ENCODE measurements at regions not wholly inside any gene's neighbourhood (a gene's known extent, or its start where the extent isn't known, plus 50 kb on each side); places are given as distances from the start of the nearest gene placed in this dataset.

DNA sequence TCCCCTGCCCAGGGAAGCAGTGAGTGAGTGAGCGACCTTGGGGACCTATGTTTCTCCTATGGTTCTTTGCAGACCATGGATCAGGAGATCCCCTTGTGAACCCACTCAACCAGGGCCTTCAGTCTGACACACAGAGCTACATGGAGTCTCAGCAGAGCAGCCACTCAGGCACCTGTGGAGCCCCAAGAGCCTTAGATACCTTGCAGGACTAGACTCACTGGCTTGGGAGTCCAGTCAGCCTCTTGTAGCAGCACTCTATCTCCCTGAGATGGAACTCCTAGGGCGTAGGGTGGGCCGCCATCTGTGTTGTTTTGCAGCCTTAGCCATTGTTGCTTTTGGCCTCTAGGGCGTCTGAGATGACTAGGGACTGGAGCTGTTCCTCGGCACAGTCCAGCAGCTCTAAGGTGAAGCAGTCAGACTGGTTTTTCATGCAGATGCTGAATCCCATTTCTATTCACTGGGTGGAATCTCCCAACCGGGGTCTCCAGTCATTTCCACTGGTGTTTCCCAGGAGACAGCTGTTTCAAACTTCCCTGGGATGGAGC is 284.6 kb upstream of the RPS23 start:
- Histone ChIP-seq H3K4me2 (ENCODE audit: insufficient read depth in 1 of 2, low read depth in 2 of 2, low read length in 2 of 2) (no peak overlapping the region), H4K91ac (replicated peaks; ENCODE audit: insufficient read length, low read length) (no peak overlapping the region), H2BK20ac (ENCODE audit: low read length) (no peak overlapping the region), H3K4me3 (ENCODE audit: extremely low read depth in 1 of 4, insufficient read depth in 2 of 4, low read depth in 3 of 4, low read length in 4 of 4) (no peak overlapping the region), H4K20me1 (replicated peaks in 1 of 2; ENCODE audit: control insufficient read depth in 1 of 2, insufficient read depth in 2 of 2, low read length in 2 of 2) (no peaks in the 10 kb centered on the region), H3K79me1 (ENCODE audit: low read depth, low read length) (no peaks in the 10 kb centered on the region), H4K5ac (ENCODE audit: insufficient read length, low read depth, low read length) (no peak overlapping the region), H3K18ac (ENCODE audit: extremely low read depth, low read length) (no peak overlapping the region), H2AK5ac (ENCODE audit: low read depth, low read length) (no peak overlapping the region), H4K8ac (ENCODE audit: extremely low read depth, insufficient read depth, low read length) (no peak overlapping the region), H3K36me3 (ENCODE audit: control insufficient read depth in 2 of 4, insufficient read depth in 4 of 4, low read length in 3 of 4) (no peaks in the 10 kb centered on the region), H3K14ac (ENCODE audit: insufficient read length) (no peak overlapping the region), H3K56ac (replicated peaks; ENCODE audit: insufficient read length, low read depth, low read length) (no peak overlapping the region), H2BK12ac (ENCODE audit: low read depth, low read length) (no peak overlapping the region), H3K9me3 (ENCODE audit: insufficient read depth in 2 of 2, low read depth in 1 of 2, low read length in 1 of 2) (no peaks in the 10 kb centered on the region), H2BK5ac (ENCODE audit: low read depth, low read length) (no peak overlapping the region), H3K9ac (replicated peaks in 1 of 4; ENCODE audit: extremely low read depth in 1 of 4, low read depth in 3 of 4, low read length in 3 of 4) (no peak overlapping the region; a peak in 1 of 7 replicates), H2BK120ac (replicated peaks; ENCODE audit: low read depth, low read length) (no peak overlapping the region), H3K4ac (replicated peaks; ENCODE audit: insufficient read length, low read depth, low read length) (no peak overlapping the region), H3K79me2 (ENCODE audit: control insufficient read depth in 1 of 2, insufficient read depth in 2 of 2, low read length in 2 of 2) (no peaks in the 10 kb centered on the region), H3K27ac (ENCODE audit: low read depth, low read length) (no peak overlapping the region), H3K23ac (ENCODE audit: insufficient read length) (no peak overlapping the region), H2BK15ac (ENCODE audit: low read length) (no peak overlapping the region), H3K23me2 (ENCODE audit: low read depth, low read length) (no peaks in the 10 kb centered on the region), H2AFZ (ENCODE audit: low read length) (no peak overlapping the region), H3K27me3 (replicated peaks in 1 of 4; ENCODE audit: control insufficient read depth in 3 of 4, extremely low read depth in 1 of 4, insufficient read depth in 3 of 4, low read length in 3 of 4) (no peaks in the 10 kb centered on the region), H3K4me1 (replicated peaks in 1 of 4; ENCODE audit: control insufficient read depth in 3 of 4, insufficient read depth in 4 of 4, low read length in 3 of 4) (no peaks in the 10 kb centered on the region)
- FAIRE-seq (no peak), DNase-seq (ENCODE audit: low read depth in 1 of 2, low spot score in 2 of 2) (no peak)
- TF ChIP-seq TAF7 (optimal IDR thresholded peaks at IDR 0.05; ENCODE audit: borderline replicate concordance, low read depth, low read length): no peak
- TF ChIP-seq SIRT6 (IDR thresholded peaks at IDR 0.05; ENCODE audit: low read length): no peak
- TF ChIP-seq RAD21 (IDR thresholded peaks at IDR 0.05 in 1 of 2, conservative IDR thresholded peaks at IDR 0.05 in 1 of 2; ENCODE audit: low read depth in 2 of 2, low read length in 2 of 2): no peak
- TF ChIP-seq EZH2 (IDR thresholded peaks at IDR 0.05; ENCODE audit: low read depth, low read length, severe bottlenecking): no peak
- whole genome bisulfite sequencing, 2 experiments (ENCODE audit: extremely low coverage in 1 of 2, insufficient coverage in 1 of 2, insufficient read length in 1 of 2, insufficient replicate concordance in 2 of 2, low coverage in 1 of 2, low lambda C conversion rate in 2 of 2, missing lambda C conversion rate in 1 of 2): 86% methylated on average over 6 of the region's 6 CpGs; no CpG with 5 or more reads in 1 of the 2 experiments
- POLR2A ChIA-PET (ENCODE audit: partially characterized antibody): no interaction called here
- CTCF ChIA-PET (ENCODE audit: partially characterized antibody): interaction anchor here (0.6 kb wide), 1 partner anchor 1008 kb away, joined by 3 read pairs; no protein-coding TSS in a partner anchor

Data from H1 (cell line).